Loucy (cell line): ENCODE measurements at regions not wholly inside any gene's neighbourhood (a gene's known extent, or its start where the extent isn't known, plus 50 kb on each side); places are given as distances from the start of the nearest gene placed in this dataset.
"Not testable (repeated sequence)": the region's sequence is repeated elsewhere in the genome, so short reads cannot be mapped to it uniquely, and the experiment has no call there.

ENCODE experiments used
- H2AFZ ChIP-seq: fragments of 200-600 bp; sonication (generic); 2 replicates; pipeline ENCODE4 v1.6.0; 2016; ENCODE audit warnings: antibody characterized with exemption, mild to moderate bottlenecking, low read length, moderate library complexity
- H3F3A ChIP-seq: fragments of 200-600 bp; 2 replicates; pipeline ENCODE4 v1.6.0; 2016; ENCODE audit warnings: antibody characterized with exemption, low read depth, mild to moderate bottlenecking
- H3K27me3 ChIP-seq: fragments of 200-600 bp; sonication (generic); 2 replicates; pipeline ENCODE4 v1.6.1; 2014; ENCODE audit warnings: low read length, mild to moderate bottlenecking; ENCODE audit not compliant: insufficient read depth, poor library complexity, severe bottlenecking
- H3K36me3 ChIP-seq: fragments of 200-600 bp; sonication (generic); 2 replicates; pipeline ENCODE4 v1.6.1; 2016; ENCODE audit warnings: low read length; ENCODE audit not compliant: insufficient read depth
- H3K4me1 ChIP-seq: fragments of 200-600 bp; sonication (generic); 2 replicates; pipeline ENCODE4 v1.5.1; 2014; ENCODE audit warnings: low read length, mild to moderate bottlenecking; ENCODE audit not compliant: insufficient read depth, poor library complexity, severe bottlenecking
- H3K4me2 ChIP-seq: fragments of 200-600 bp; sonication (generic); 2 replicates; pipeline ENCODE4 v1.6.0; 2014; ENCODE audit warnings: antibody characterized with exemption, low read length, low read depth, mild to moderate bottlenecking; ENCODE audit not compliant: poor library complexity, severe bottlenecking
- H3K4me3 ChIP-seq: fragments of 200-600 bp; sonication (generic); 2 replicates; pipeline ENCODE4 v1.5.1; 2014; ENCODE audit warnings: low read length, mild to moderate bottlenecking, mixed read lengths; ENCODE audit not compliant: poor library complexity, severe bottlenecking
- H3K79me2 ChIP-seq: fragments of 200-600 bp; sonication (generic); 2 replicates; pipeline ENCODE4 v1.6.1; 2014; ENCODE audit warnings: low read length; ENCODE audit not compliant: insufficient read depth
- H3K9ac ChIP-seq: fragments of 200-600 bp; sonication (generic); 2 replicates; pipeline ENCODE4 v1.6.0; 2014; ENCODE audit warnings: mild to moderate bottlenecking, low read depth, low read length, moderate library complexity; ENCODE audit not compliant: poor library complexity, severe bottlenecking
- H3K9me2 ChIP-seq: fragments of 200-600 bp; sonication (generic); replicated peaks from 2 replicates; pipeline ENCODE4 v1.6.1; 2016; ENCODE audit warnings: low read depth, low read length, mixed read lengths
- H3K9me3 ChIP-seq: fragments of 200-600 bp; sonication (generic); 2 replicates; pipeline ENCODE4 v1.6.1; 2014; ENCODE audit warnings: mild to moderate bottlenecking, antibody characterized with exemption, low read length, low read depth; ENCODE audit not compliant: insufficient read depth
- H4K20me1 ChIP-seq: fragments of 200-600 bp; sonication (generic); 2 replicates; pipeline ENCODE4 v1.6.0; 2014; ENCODE audit warnings: antibody characterized with exemption, low read length, mild to moderate bottlenecking; ENCODE audit not compliant: insufficient read depth, poor library complexity, severe bottlenecking
- CTCF ChIP-seq: fragments of 200-600 bp; sonication (generic); conservative IDR thresholded peaks from 2 replicates; pipeline ENCODE4 v1.5.1; 2014; ENCODE audit warnings: mild to moderate bottlenecking, antibody characterized with exemption, low read length
- EZH2phosphoT487 ChIP-seq: fragments of 200-600 bp; IDR thresholded peaks from 2 replicates; pipeline ENCODE4 v1.6.1; 2018; ENCODE audit warnings: antibody characterized with exemption, mild to moderate bottlenecking, moderate library complexity, borderline replicate concordance

- no peak overlapping the region for H3K4me2 ChIP-seq
- H3K9me2 ChIP-seq, result no peaks in the 10 kb centered on the region
- H3K9me3 ChIP-seq, result 0 out of 2 replicates have a peak, but pooled peaks cover 3% of the 10 kb centered on the region
- H4K20me1 ChIP-seq, result no peaks in the 10 kb centered on the region
- no peaks in the 10 kb centered on the region for H3K27me3 ChIP-seq
- TF ChIP-seq EZH2phosphoT487 (no peak), CTCF (no peak)
- H3K79me2 ChIP-seq, result no peaks in the 10 kb centered on the region
- H3K9ac ChIP-seq, result no peak overlapping the region
- no peaks in the 10 kb centered on the region for H3K36me3 ChIP-seq
- H3F3A ChIP-seq, result no peaks in the 10 kb centered on the region
- H2AFZ ChIP-seq, result no peak overlapping the region
- H3K4me3 ChIP-seq, result no peak overlapping the region
- H3K4me1 ChIP-seq, result no peaks in the 10 kb centered on the region
These were observed 1094.7 kb upstream of the CDH8 start for GRCh38 chr16:63130942-63131341.

- Histone ChIP-seq H3K4me3 (no peak overlapping the region), H3K79me2 (no peaks in the 10 kb centered on the region), H3K9ac (no peak overlapping the region), H3K9me3 (0 out of 2 replicates have a peak, but pooled peaks cover 3% of the 10 kb centered on the region), H3K4me2 (no peak overlapping the region), H3K27me3 (no peaks in the 10 kb centered on the region), H3K36me3 (no peaks in the 10 kb centered on the region), H4K20me1 (no peaks in the 10 kb centered on the region), H2AFZ (no peak overlapping the region), H3K9me2 (no peaks in the 10 kb centered on the region), H3K4me1 (no peaks in the 10 kb centered on the region), H3F3A (no peaks in the 10 kb centered on the region)
- TF ChIP-seq EZH2phosphoT487 (no peak), CTCF (no peak)
These were observed 1093.3 kb upstream of the CDH8 start for GRCh38 chr16:63129411-63130125.

- not testable (repeated sequence) for H3K79me2 ChIP-seq, H3K9me3 ChIP-seq, H3K9ac ChIP-seq, H3K36me3 ChIP-seq, H3K4me3 ChIP-seq, H3F3A ChIP-seq, H3K9me2 ChIP-seq, H2AFZ ChIP-seq, H3K4me2 ChIP-seq, H3K4me1 ChIP-seq, H4K20me1 ChIP-seq, H3K27me3 ChIP-seq
These were observed 1083.7 kb upstream of the CDH8 start for GRCh38 chr16:63119905-63120304.

GRCh38 chr16:63100082-63100481 lies 1063.8 kb upstream of the CDH8 start:
- Histone ChIP-seq H3K9me2 (no peaks in the 10 kb centered on the region), H3K36me3 (no peaks in the 10 kb centered on the region), H3K4me1 (no peaks in the 10 kb centered on the region), H3K4me2 (no peak overlapping the region), H3K4me3 (no peak overlapping the region), H3F3A (no peaks in the 10 kb centered on the region), H4K20me1 (no peaks in the 10 kb centered on the region), H3K9ac (no peak overlapping the region), H2AFZ (no peak overlapping the region), H3K79me2 (no peaks in the 10 kb centered on the region), H3K9me3 (no peaks in the 10 kb centered on the region), H3K27me3 (no peaks in the 10 kb centered on the region)
- no peak for TF ChIP-seq CTCF
- no peak for TF ChIP-seq EZH2phosphoT487
